B cell (primary cell): ENCODE measurements at regions not wholly inside any gene's neighbourhood (a gene's known extent, or its start where the extent isn't known, plus 50 kb on each side); places are given as distances from the start of the nearest gene placed in this dataset.

Source experiments
- ATAC-seq: fragments of 200-7000 bp; cut with Tn5 transposase; one replicate; pipeline ENCODE4 v1.10.0; 2021; ENCODE audit warnings: low read depth, mild to moderate bottlenecking, moderate number of reproducible peaks, moderate library complexity
- CTCF ChIA-PET: fragments of 350-600 bp; sonication (Branson Sonifier 250); formaldehyde crosslinking; loops from one replicate; lab custom pipeline; 2021; ENCODE audit warnings: antibody characterized with exemption, inconsistent platforms; lab: Charles Lee
- POLR2A ChIA-PET: fragments of 350-600 bp; sonication (Branson Sonifier 250); formaldehyde crosslinking; loops from one replicate; lab custom pipeline; 2021; ENCODE audit warnings: antibody characterized with exemption; lab: Charles Lee
- DNase-seq: peaks from one replicate; pipeline ENCODE4 v3.0.0; 2013
- H2AFZ ChIP-seq: 2 replicates; pipeline ENCODE4 v1.6.1; 2012; ENCODE audit warnings: mild to moderate bottlenecking, low read depth, low read length; ENCODE audit not compliant: insufficient read depth, poor library complexity, severe bottlenecking
- H3K27ac ChIP-seq, 2 donors: 1 replicate in 1 of 2; 2 replicates in 1 of 2; pipeline ENCODE4 v1.5.1; 2012 to 2013; ENCODE audit warnings: low read length in 2 of 2, mild to moderate bottlenecking in 2 of 2, moderate library complexity in 1 of 2
- H3K27me3 ChIP-seq, 4 experiments: fragments of 200-600 bp in 1 of 4; sonication (generic) in 1 of 4; replicated peaks in 1 of 4; 1 replicate in 2 of 4; 2 replicates in 2 of 4; pipeline versions ENCODE4 v1.6.1 to v1.7.0; 2013 to 2016; ENCODE audit warnings: low read length in 3 of 4, mild to moderate bottlenecking in 2 of 4, mixed read lengths in 1 of 4, moderate library complexity in 1 of 4; ENCODE audit not compliant: insufficient read depth in 4 of 4, control insufficient read depth in 3 of 4; ENCODE audit errors: control extremely low read depth in 1 of 4
- H3K36me3 ChIP-seq, 2 experiments: replicated peaks in 1 of 2; 1 replicate in 1 of 2; 2 replicates in 1 of 2; pipeline versions ENCODE4 v1.6.1 to v1.7.1; 2013; ENCODE audit warnings: low read length in 1 of 2; ENCODE audit not compliant: insufficient read depth in 2 of 2, control insufficient read depth in 1 of 2; ENCODE audit errors: control extremely low read depth in 1 of 2, extremely low read depth in 1 of 2
- H3K4me1 ChIP-seq, 2 donors: fragments of 200-600 bp in 1 of 2; sonication (generic) in 1 of 2; 1 replicate in 1 of 2; 2 replicates in 1 of 2; pipeline versions ENCODE4 v1.5.1 to v1.6.1; 2013 to 2017; ENCODE audit warnings: low read length in 2 of 2; ENCODE audit not compliant: control insufficient read depth in 2 of 2, insufficient read depth in 2 of 2
- H3K4me2 ChIP-seq: replicated peaks from 2 replicates; pipeline ENCODE3; 2012; ENCODE audit warnings: mild to moderate bottlenecking, low read depth, low read length; ENCODE audit not compliant: poor library complexity, severe bottlenecking
- H3K4me3 ChIP-seq, 5 experiments: fragments of 200-600 bp in 1 of 5; sonication (generic) in 1 of 5; 1 replicate in 3 of 5; 2 replicates in 2 of 5; pipeline versions ENCODE4 v1.5.1 to v1.7.0; 2011 to 2016; ENCODE audit warnings: low read length in 4 of 5, mild to moderate bottlenecking in 4 of 5, low read depth in 2 of 5, control low read depth in 1 of 5, moderate library complexity in 1 of 5; ENCODE audit not compliant: insufficient read depth in 1 of 5; ENCODE audit errors: control extremely low read depth in 1 of 5, extremely low read depth in 1 of 5
- H3K79me2 ChIP-seq: fragments of 200-600 bp; sonication (generic); one replicate; pipeline ENCODE4 v1.6.0; 2016; ENCODE audit warnings: low read length; ENCODE audit not compliant: control insufficient read depth, insufficient read depth
- H3K9ac ChIP-seq: fragments of 200-600 bp; sonication (generic); 2 replicates; pipeline ENCODE4 v1.6.1; 2017; ENCODE audit warnings: mild to moderate bottlenecking, low read length, moderate library complexity
- H3K9me3 ChIP-seq, 3 donors: one replicate each; pipeline versions ENCODE4 v1.6.1 to v1.7.1; 2013; ENCODE audit warnings: low read length in 2 of 3; ENCODE audit not compliant: control insufficient read depth in 2 of 3, insufficient read depth in 1 of 3; ENCODE audit errors: control extremely low read depth in 1 of 3
- H4K20me1 ChIP-seq: 2 replicates; pipeline ENCODE4 v1.6.0; 2012; ENCODE audit warnings: mild to moderate bottlenecking, low read length; ENCODE audit not compliant: insufficient read depth, control insufficient read depth, poor library complexity, severe bottlenecking
- H3K27ac Mint-ChIP-seq: one replicate; pipeline ENCODE4 v1.8.0; 2021; ENCODE audit warnings: mixed read lengths
- H3K27me3 Mint-ChIP-seq: one replicate; pipeline ENCODE4 v1.8.0; 2021; ENCODE audit warnings: mixed read lengths
- H3K4me1 Mint-ChIP-seq: one replicate; pipeline ENCODE4 v1.8.0; 2021; ENCODE audit warnings: mixed read lengths
- H3K4me3 Mint-ChIP-seq: one replicate; pipeline ENCODE4 v1.8.0; 2021; ENCODE audit warnings: mixed read lengths
- H3K9me3 Mint-ChIP-seq: one replicate; pipeline ENCODE4 v1.8.0; 2022; ENCODE audit warnings: mixed read lengths; ENCODE audit not compliant: insufficient read depth
- CTCF ChIP-seq: fragments of 200-600 bp; IDR thresholded peaks from one replicate; pipeline ENCODE4 v1.8.0; 2022; ENCODE audit warnings: antibody characterized with exemption, mild to moderate bottlenecking
- EZH2 ChIP-seq: IDR thresholded peaks from 2 replicates; pipeline ENCODE4 v1.6.1; 2012; ENCODE audit warnings: borderline replicate concordance, low read depth, mild to moderate bottlenecking, moderate library complexity, low read length; ENCODE audit not compliant: insufficient read depth, poor library complexity, severe bottlenecking
- WGBS: methylation state at CpG from one replicate; pipeline ENCODE4 v1.1.5; 2013; ENCODE audit warnings: missing lambda C conversion rate; ENCODE audit not compliant: insufficient coverage; 5-methylcytosine and 5-hydroxymethylcytosine counted together
- intact Hi-C: fragments of 100-400 bp; cut with micrococcal nuclease; formaldehyde crosslinking; loops from one replicate; pipeline ENCODE4 v1.10.0; 2022

DNA sequence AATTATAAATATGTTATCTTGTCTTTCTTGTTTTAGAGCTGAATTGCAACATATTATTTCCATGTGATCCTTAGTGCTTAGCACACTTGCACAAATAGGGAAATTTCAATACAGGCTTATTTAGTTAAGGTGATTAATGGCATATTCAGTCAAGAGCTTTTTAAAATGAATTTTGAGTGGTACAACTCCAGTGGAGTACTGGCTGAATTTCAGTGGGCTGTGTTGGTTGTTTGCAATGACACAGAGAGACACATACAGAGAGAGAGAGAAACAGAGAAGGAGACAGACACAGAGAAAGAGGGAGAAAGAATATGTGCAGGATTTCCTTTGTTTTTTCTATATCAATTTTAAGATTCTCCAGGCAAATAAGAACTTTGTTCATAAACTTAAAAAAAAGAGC is 766.9 kb downstream of the DNAJB9 start:
- H3K4me2 ChIP-seq, result no peak overlapping the region
- no peak overlapping the region for H3K4me3 ChIP-seq
- no peak overlapping the region for H3K4me3 Mint-ChIP-seq
- intact Hi-C loops, result no loop called here
- no peaks in the 10 kb centered on the region for H3K27me3 Mint-ChIP-seq
- ChIA-PET POLR2A (no interaction called here), CTCF (no interaction called here)
- H4K20me1 ChIP-seq, result no peaks in the 10 kb centered on the region
- H3K9me3 Mint-ChIP-seq, result no peaks in the 10 kb centered on the region
- H3K9ac ChIP-seq, result no peak overlapping the region
- no peak overlapping the region for H3K27ac ChIP-seq
- H3K4me1 Mint-ChIP-seq, result no peaks in the 10 kb centered on the region
- no peak for TF ChIP-seq CTCF
- no peak for TF ChIP-seq EZH2
- H3K79me2 ChIP-seq, result no peaks in the 10 kb centered on the region
- DNase-seq (no peak), ATAC-seq (no peak)
- H3K27ac Mint-ChIP-seq, result no peak overlapping the region
- H3K27me3 ChIP-seq, result no peaks in the 10 kb centered on the region
- no peak overlapping the region for H2AFZ ChIP-seq
- H3K4me1 ChIP-seq, result no peaks in the 10 kb centered on the region
- no peaks in the 10 kb centered on the region for H3K9me3 ChIP-seq
- H3K36me3 ChIP-seq, result no peaks in the 10 kb centered on the region

- H3K27ac Mint-ChIP-seq, result no peak overlapping the region
- H3K27me3 Mint-ChIP-seq, result no peaks in the 10 kb centered on the region
- H3K9me3 Mint-ChIP-seq, result peaks cover 2% of the 10 kb centered on the region
- Histone ChIP-seq H2AFZ (no peak overlapping the region), H3K27ac (no peak overlapping the region), H3K9ac (no peak overlapping the region), H3K4me2 (no peak overlapping the region), H3K79me2 (no peaks in the 10 kb centered on the region), H3K4me1 (no peaks in the 10 kb centered on the region), H3K4me3 (no peak overlapping the region), H3K36me3 (no peaks in the 10 kb centered on the region), H3K27me3 (no peaks in the 10 kb centered on the region), H4K20me1 (no peaks in the 10 kb centered on the region), H3K9me3 (no peaks in the 10 kb centered on the region)
- intact Hi-C loops, result no loop called here
- ChIA-PET CTCF (no interaction called here), POLR2A (no interaction called here)
- no peak for ATAC-seq
- no peak for DNase-seq
- H3K4me3 Mint-ChIP-seq, result no peak overlapping the region
- no peaks in the 10 kb centered on the region for H3K4me1 Mint-ChIP-seq
- TF ChIP-seq CTCF (no peak), EZH2 (no peak)
- WGBS, result no CpG with 5 or more reads among the region's 2 CpGs
These were observed 774.0 kb downstream of the DNAJB9 start for GRCh38 chr7:109343678-109344077.
